ENCODE measurements at regions not wholly inside any gene's neighbourhood (a gene's known extent, or its start where the extent isn't known, plus 50 kb on each side); places are given as distances from the start of the nearest gene placed in this dataset.

DNA sequence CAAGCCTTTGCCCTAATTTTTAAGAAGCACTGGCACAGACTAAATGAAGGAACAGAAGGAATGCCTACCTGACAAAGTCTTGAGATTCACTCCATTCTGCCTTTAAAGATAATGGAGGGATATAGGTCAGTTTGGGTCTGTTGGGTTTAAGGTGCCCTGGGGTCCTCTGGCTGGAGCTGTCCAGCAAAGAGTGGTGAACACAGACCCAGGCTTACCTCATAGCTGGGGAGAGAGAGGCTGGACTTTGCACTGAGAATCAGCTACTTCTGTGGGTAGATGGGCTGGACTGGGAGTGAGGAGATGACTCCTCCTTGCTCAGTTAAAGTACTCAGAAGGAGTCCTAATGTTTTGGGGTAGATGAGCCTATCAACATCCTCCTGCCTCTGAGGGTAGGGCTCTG, 64.4 kb upstream of the CXCR4 start:
- no peak for DNase-seq (ENCODE audit: low read depth)

GRCh38 chr2:136179602-136179975, 61.6 kb upstream of the CXCR4 start:
- DNase-seq (ENCODE audit: low read depth) = no peak

DNA sequence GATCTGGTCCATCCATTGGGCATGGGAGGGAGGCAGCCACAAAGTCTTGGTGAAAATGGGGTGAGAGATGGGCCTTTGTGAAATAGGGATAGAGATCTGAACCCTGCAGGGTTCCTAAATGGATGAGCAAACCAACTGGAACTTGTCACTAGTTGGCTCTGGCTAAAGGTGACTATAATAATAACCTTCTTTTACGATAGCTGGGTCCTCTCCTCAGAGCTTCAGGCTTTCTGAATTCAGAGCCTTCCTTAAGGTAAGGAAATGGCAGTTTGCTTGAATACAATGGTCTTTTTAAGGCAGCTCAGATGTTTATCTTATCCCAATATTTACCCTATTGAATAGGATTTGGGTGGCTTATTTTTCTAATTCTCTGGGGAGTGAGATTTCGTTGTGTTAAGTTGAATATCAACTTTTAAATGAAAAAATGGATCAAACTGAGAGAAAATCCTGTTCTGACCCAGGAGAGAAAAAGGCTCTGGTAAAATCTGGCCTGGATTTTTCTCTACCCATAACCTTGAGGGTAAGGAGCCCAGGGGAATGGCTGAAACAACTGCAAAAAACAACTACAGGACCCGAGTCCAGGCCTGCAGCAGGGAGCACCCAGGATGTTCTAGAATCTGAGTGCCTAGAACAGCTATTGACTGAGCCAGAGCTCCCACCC, 61.1 kb upstream of the CXCR4 start:
- no peak for DNase-seq (ENCODE audit: low read depth)

DNA sequence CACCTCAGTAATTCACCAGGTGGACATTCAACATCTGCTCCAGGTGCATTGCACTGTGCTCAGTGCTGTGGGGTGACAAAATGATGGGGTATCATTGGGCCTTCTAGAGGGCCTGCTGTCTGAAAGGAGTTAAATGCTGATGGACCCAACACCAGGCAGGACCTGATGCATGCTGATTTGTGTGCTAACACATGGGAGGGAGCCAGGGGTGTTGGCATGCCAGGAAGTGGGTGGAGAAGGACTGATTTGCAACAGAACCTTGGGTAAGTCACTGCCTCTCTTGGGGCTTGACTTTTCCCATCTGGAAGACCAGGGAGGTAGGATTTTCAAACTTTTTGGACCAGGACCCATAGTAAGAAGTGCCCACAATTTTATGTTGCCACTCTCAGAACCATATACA, 57.9 kb upstream of the CXCR4 start:
- no peak for DNase-seq (ENCODE audit: low read depth)

- DNase-seq (ENCODE audit: low read depth) = no peak
Measured at GRCh38 chr2:136175466-136175865, 57.5 kb upstream of the CXCR4 start.

DNA sequence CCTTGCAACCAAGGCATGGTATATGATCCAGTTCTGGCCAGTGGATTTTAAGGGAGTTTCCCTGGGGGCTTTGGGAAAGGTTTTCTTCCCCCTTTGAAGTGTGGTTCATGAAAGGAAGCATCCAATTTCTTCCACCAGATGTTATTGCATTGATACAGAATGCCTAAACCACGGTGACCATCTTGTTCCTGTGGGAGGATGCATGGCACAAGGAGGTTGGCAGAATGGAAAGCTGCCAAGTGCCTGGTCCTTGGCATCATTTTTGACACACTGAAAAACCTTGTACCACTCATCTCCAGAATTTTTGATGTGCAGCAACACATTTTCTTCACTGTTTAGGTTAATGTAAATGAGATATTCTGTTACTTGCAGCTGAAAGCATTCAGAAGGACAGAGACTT, 55.2 kb upstream of the CXCR4 start:
- no peak for DNase-seq (ENCODE audit: low read depth)

GRCh38 chr2:136171223-136171622, 53.3 kb upstream of the CXCR4 start:
- no peak for DNase-seq (ENCODE audit: low read depth)

- no peak for DNase-seq (ENCODE audit: low read depth)
Measured at GRCh38 chr2:136168720-136169119, 50.8 kb upstream of the CXCR4 start.

DNA sequence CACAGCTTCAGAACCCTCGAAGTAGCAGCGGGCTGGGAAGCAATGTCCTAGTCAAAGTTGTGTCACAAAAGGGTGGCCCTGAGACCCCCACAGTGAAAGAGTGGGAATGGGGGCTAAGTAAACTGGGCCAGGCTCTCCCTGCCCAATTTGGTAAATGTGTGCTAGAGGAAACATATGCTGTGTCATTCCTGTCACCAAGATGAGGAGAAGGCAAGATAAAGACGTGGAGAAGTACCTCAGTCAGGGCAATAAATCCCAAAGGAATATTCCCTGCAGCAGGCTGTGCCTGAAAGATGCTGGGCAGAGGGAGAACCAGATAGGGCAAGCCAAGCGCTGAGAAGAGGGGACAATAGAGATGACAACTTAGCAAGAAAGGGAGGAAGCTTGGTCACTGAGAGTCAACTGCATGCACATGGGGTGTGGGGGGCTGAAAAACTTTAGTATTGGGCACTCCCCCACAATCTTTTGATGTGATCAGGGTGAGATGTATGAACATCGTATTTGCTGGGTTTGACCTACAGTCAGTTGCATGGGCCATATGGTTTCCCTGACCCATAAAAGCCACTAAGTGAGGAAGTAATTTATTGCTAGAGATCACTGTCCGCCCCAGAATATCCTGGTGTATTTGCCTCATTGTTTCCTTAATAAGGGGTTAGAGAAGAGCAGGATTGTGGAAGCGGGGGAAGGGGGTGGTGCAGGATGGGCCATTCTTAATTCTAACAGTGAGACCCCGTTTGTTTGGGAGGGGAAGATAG, 49.9 kb upstream of the CXCR4 start:
- DNase-seq (ENCODE audit: low read depth) = no peak

Measured in Daoy (cell line).